ENCODE measurements at regions not wholly inside any gene's neighbourhood (a gene's known extent, or its start where the extent isn't known, plus 50 kb on each side); places are given as distances from the start of the nearest gene placed in this dataset.
A peak's percentile ranks its signal among the peaks of the same experiment; 100 is the strongest.

DNA sequence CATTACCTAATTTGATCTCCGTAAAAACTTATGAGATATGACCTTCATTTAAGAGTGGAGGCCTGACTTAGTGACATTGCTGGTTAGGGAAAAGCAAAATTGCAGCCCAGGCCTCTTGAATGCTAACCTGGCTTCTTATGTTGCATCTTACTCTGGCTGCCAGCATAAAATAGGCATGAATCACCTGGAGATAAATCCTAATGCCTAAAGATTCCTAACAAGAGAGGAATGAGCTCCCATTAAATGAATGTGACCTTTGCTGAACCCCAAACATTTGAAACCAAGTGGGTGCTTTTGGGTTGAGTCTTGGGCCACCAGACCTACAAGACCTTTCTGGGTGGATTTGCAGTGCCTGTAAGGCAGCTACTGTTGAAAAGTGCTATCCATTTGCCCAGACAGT, 1145.6 kb upstream of the TENM4 start:
- WGBS (ENCODE audit: low lambda C conversion rate) = 25% methylated on average over 1 of the region's 1 CpG
- no peak for DNase-seq (ENCODE audit: low spot score)
- H2AFZ ChIP-seq (ENCODE audit: low read length) = no peak overlapping the region

DNA sequence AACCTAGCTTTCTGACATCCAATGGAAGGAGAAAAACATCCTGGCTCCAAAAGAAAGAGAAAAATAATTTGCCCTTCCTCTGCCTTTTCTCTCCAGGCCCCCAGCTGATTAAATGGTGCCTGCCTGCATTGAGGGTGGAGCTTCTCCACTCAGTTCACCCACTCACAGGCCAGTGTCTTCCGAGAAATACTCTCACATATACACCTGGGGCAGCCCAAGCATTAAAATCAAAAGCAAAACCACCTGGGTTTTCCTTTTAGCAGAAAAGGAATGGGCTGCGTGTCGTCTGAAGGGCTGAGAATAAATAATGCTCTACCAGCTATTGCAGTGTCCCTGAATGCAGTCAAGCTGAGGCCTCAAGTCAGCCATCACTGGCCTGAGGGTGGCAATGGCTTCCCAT, 1143.8 kb upstream of the TENM4 start:
- Histone ChIP-seq H3K36me3 (replicated peaks in 1 of 2; ENCODE audit: control insufficient read depth in 1 of 2, insufficient read depth in 2 of 2, low read length in 2 of 2) (no peaks in the 10 kb centered on the region), H2AFZ (ENCODE audit: low read length) (no peak overlapping the region), H3K4me1 (ENCODE audit: insufficient read depth, low read length) (no peaks in the 10 kb centered on the region), H3K4me3 (replicated peaks in 1 of 3; ENCODE audit: insufficient read depth in 1 of 3, low read depth in 2 of 3, low read length in 3 of 3) (no peak overlapping the region), H4K20me1 (ENCODE audit: insufficient read depth, low read length) (no peaks in the 10 kb centered on the region), H3K79me2 (ENCODE audit: insufficient read depth, low read length) (no peaks in the 10 kb centered on the region), H3K27ac (ENCODE audit: extremely low read length, insufficient read depth, low read length) (no peak overlapping the region), H3K4me2 (ENCODE audit: low read depth, low read length) (no peak overlapping the region), H3K27me3 (ENCODE audit: control insufficient read depth in 1 of 2, insufficient read depth in 2 of 2, low read length in 2 of 2) (no peaks in the 10 kb centered on the region), H3K9ac (ENCODE audit: insufficient read depth, low read depth, low read length) (no peak overlapping the region), H3K9me3 (ENCODE audit: low read length) (no peaks in the 10 kb centered on the region)
- 5% methylated on average over 3 of the region's 3 CpGs for WGBS (ENCODE audit: low lambda C conversion rate)
- POLR2A ChIA-PET = no interaction called here
- FAIRE-seq = no peak
- TF ChIP-seq, protein P1, sequence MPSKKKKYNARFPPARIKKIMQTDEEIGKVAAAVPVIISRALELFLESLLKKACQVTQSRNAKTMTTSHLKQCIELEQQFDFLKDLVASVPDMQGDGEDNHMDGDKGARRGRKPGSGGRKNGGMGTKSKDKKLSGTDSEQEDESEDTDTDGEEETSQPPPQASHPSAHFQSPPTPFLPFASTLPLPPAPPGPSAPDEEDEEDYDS (CRISPR knock-in tag; IDR thresholded peaks at IDR 0.05) = no peak
- TF ChIP-seq, protein P2, sequence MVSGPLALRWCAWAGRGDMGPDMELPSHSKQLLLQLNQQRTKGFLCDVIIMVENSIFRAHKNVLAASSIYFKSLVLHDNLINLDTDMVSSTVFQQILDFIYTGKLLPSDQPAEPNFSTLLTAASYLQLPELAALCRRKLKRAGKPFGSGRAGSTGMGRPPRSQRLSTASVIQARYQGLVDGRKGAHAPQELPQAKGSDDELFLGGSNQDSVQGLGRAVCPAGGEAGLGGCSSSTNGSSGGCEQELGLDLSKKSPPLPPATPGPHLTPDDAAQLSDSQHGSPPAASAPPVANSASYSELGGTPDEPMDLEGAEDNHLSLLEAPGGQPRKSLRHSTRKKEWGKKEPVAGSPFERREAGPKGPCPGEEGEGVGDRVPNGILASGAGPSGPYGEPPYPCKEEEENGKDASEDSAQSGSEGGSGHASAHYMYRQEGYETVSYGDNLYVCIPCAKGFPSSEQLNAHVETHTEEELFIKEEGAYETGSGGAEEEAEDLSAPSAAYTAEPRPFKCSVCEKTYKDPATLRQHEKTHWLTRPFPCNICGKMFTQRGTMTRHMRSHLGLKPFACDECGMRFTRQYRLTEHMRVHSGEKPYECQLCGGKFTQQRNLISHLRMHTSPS (CRISPR knock-in tag; IDR thresholded peaks at IDR 0.05; ENCODE audit: low read depth) = no peak
- TF ChIP-seq ZNF75D (CRISPR knock-in tag; IDR thresholded peaks at IDR 0.05; ENCODE audit: borderline replicate concordance) = no peak
- in situ Hi-C loops (cut with HindIII; ENCODE audit: extremely low pct_ligation_motif_present, low pct_unique_long_range_greater_than_20kb) (no loop called here), intact Hi-C loops (cut with micrococcal nuclease; ENCODE audit: unreplicated experiment) (no loop called here)
- CTCF ChIA-PET (ENCODE audit: low intra/inter-chr PET ratio, low total read pairs) = no interaction called here
- peak; percentile 36; the same call in 2 of the 3 replicates for ATAC-seq
- BruUV-seq (replicated peaks) = no TSS peak
- DNase-seq (ENCODE audit: low spot score) = no peak

More for the DNA sequence above, 1145.6 kb upstream of the TENM4 start:
- ChIA-PET POLR2A (no interaction called here), CTCF (ENCODE audit: low intra/inter-chr PET ratio, low total read pairs) (no interaction called here)
- Histone ChIP-seq H4K20me1 (ENCODE audit: insufficient read depth, low read length) (no peaks in the 10 kb centered on the region), H3K27ac (ENCODE audit: extremely low read length, insufficient read depth, low read length) (no peak overlapping the region), H3K36me3 (replicated peaks in 1 of 2; ENCODE audit: control insufficient read depth in 1 of 2, insufficient read depth in 2 of 2, low read length in 2 of 2) (no peaks in the 10 kb centered on the region), H3K27me3 (ENCODE audit: control insufficient read depth in 1 of 2, insufficient read depth in 2 of 2, low read length in 2 of 2) (no peaks in the 10 kb centered on the region), H3K79me2 (ENCODE audit: insufficient read depth, low read length) (no peaks in the 10 kb centered on the region), H3K4me1 (ENCODE audit: insufficient read depth, low read length) (no peaks in the 10 kb centered on the region), H3K4me2 (ENCODE audit: low read depth, low read length) (no peak overlapping the region), H3K4me3 (replicated peaks in 1 of 3; ENCODE audit: insufficient read depth in 1 of 3, low read depth in 2 of 3, low read length in 3 of 3) (no peak overlapping the region), H3K9me3 (ENCODE audit: low read length) (no peaks in the 10 kb centered on the region; the same call in 1 of the 2 replicates), H3K9ac (ENCODE audit: insufficient read depth, low read depth, low read length) (no peak overlapping the region)
- in situ Hi-C loops (cut with HindIII; ENCODE audit: extremely low pct_ligation_motif_present, low pct_unique_long_range_greater_than_20kb) = no loop called here
- intact Hi-C loops (cut with micrococcal nuclease; ENCODE audit: unreplicated experiment) = no loop called here
- ATAC-seq = no peak
- no TSS peak for BruUV-seq (replicated peaks)
- no peak for TF ChIP-seq CBX1 (IDR thresholded peaks at IDR 0.05; ENCODE audit: low read depth)
- FAIRE-seq = no peak
